Fibroblast of skin of scalp (primary cell): ENCODE measurements at regions not wholly inside any gene's neighbourhood (a gene's known extent, or its start where the extent isn't known, plus 50 kb on each side); places are given as distances from the start of the nearest gene placed in this dataset.

Experiments used
- DNase-seq: peaks from one replicate; pipeline ENCODE4 v3.0.0-alpha.2; 2013

GRCh38 chr6:132937466-132937906 is 123.1 kb downstream of the RPS12 start:
- DNase-seq, result peak; percentile 14

GRCh38 chr6:132948889-132949288 is 134.5 kb downstream of the RPS12 start:
- DNase-seq, result no peak

- no peak for DNase-seq
Measured at GRCh38 chr6:132950566-132950965, 136.2 kb downstream of the RPS12 start.

GRCh38 chr6:132952031-132952867 is 137.9 kb downstream of the RPS12 start:
- no peak for DNase-seq

- DNase-seq, result no peak
Measured at GRCh38 chr6:132952986-132953385, 138.6 kb downstream of the RPS12 start.

- no peak for DNase-seq
Measured at GRCh38 chr6:132954222-132954621, 139.9 kb downstream of the RPS12 start.

- DNase-seq, result no peak
Measured at GRCh38 chr6:132954936-132955335, 140.6 kb downstream of the RPS12 start.

GRCh38 chr6:132959639-132960326 is 145.4 kb downstream of the RPS12 start:
- DNase-seq, result no peak

- no peak for DNase-seq
Measured at GRCh38 chr6:132960720-132961119, 146.4 kb downstream of the RPS12 start.

GRCh38 chr6:132961122-132961521 is 146.8 kb downstream of the RPS12 start:
- DNase-seq, result peak; percentile 52

- no peak for DNase-seq
Measured at GRCh38 chr6:132961610-132962009, 147.2 kb downstream of the RPS12 start.

GRCh38 chr6:132962936-132963868 is 148.8 kb downstream of the RPS12 start:
- peak; percentile 49 for DNase-seq

- peak; percentile 29 for DNase-seq
Measured at GRCh38 chr6:132964101-132964867, 149.9 kb downstream of the RPS12 start.

- peak; percentile 4 for DNase-seq
Measured at GRCh38 chr6:132964868-132965382, 150.6 kb downstream of the RPS12 start.

GRCh38 chr6:132967871-132968270 is 153.5 kb downstream of the RPS12 start:
- no peak for DNase-seq

- no peak for DNase-seq
Measured at GRCh38 chr6:132968419-132968950, 154.1 kb downstream of the RPS12 start.

GRCh38 chr6:132969196-132969595 is 154.8 kb downstream of the RPS12 start:
- no peak for DNase-seq

GRCh38 chr6:132971676-132972075 is 157.3 kb downstream of the RPS12 start:
- DNase-seq, result no peak

GRCh38 chr6:132972254-132972653 is 157.9 kb downstream of the RPS12 start:
- no peak for DNase-seq

GRCh38 chr6:132972971-132973370 is 158.6 kb downstream of the RPS12 start:
- DNase-seq, result no peak

- no peak for DNase-seq
Measured at GRCh38 chr6:132973514-132973993, 159.2 kb downstream of the RPS12 start.
